Ramos (cell line): ENCODE measurements at regions not wholly inside any gene's neighbourhood (a gene's known extent, or its start where the extent isn't known, plus 50 kb on each side); places are given as distances from the start of the nearest gene placed in this dataset.

ENCODE experiments used
- in situ Hi-C: fragments of 300-500 bp; cut with MboI; formaldehyde crosslinking; loops from one replicate; pipeline ENCODE4 v1.14.3; 2022; ENCODE audit warnings: low sequenced_read_pairs; ENCODE audit not compliant: unreplicated experiment

DNA sequence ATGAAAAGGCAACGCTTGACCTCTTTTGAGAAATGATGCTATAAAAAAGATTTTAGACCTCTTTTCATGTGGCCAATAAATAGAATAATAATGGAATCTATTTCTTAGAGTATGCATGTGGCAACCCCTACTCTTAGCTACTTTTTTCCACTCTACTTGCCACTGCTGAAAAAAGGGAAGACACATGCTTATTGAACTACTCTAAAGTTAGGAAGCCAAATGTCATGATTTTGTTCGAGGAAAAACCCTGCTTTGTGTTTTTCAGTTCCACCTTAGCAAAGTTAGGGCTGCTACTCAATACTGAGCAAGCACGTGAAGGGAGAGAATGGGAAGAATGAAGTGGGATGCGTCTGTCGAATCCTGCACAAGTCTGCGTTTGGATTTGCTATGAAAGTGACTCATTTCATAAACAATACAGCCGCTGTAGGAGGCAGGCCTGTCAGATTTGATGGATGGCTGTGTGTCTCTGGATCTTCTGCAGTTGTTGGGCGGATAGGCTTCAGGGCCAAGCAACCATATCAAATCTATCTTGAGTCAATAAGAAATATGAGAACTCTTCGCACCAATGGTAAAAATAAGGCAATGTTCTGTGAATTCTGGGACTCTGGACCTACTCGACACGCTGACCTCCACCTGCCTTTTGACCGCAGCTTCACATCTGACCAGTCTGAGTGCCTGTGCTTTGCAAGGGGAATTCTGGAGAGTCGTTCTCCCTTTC lies 333.6 kb downstream of the PIK3R1 start:
- in situ Hi-C loops, result no loop called here

DNA sequence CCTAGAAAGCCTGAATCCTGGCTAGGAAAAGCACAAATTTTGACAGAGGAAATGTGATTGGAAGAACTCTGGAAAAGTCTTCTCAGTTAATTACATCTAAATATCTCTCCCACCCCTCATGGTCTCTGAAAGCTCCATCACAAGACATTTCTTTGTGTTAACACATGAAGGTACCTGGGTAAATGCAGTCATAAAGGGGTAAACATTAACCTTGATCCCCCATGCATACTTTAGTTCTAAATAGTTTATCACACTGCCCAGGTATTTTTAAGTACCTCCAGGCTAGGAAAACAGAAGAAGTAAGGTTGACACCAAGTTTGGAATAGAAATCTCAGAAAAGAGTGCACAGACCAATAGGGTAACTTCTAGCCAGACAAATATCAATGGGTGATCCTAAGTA lies 334.5 kb downstream of the PIK3R1 start:
- in situ Hi-C loops, result no loop called here

DNA sequence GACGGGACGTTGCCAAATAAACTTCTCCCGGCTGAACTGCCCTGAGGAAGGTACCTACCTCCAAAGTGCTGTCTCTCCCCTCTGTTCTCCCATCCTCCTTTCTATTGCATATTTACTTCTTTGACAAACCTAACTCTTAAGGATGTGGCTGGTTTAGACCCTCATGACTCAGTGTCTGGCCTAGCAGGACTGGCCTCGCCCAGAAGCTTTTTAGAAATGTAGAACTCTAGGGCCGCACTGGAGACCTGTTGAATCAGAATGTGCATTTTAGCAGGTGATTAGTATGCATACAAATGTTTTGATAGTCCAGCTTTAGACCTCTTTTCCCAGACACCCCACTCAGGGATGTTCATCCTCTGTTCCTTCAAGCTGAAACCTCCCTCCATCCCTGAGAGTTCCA lies 335.9 kb downstream of the PIK3R1 start:
- in situ Hi-C loops, result no loop called here

DNA sequence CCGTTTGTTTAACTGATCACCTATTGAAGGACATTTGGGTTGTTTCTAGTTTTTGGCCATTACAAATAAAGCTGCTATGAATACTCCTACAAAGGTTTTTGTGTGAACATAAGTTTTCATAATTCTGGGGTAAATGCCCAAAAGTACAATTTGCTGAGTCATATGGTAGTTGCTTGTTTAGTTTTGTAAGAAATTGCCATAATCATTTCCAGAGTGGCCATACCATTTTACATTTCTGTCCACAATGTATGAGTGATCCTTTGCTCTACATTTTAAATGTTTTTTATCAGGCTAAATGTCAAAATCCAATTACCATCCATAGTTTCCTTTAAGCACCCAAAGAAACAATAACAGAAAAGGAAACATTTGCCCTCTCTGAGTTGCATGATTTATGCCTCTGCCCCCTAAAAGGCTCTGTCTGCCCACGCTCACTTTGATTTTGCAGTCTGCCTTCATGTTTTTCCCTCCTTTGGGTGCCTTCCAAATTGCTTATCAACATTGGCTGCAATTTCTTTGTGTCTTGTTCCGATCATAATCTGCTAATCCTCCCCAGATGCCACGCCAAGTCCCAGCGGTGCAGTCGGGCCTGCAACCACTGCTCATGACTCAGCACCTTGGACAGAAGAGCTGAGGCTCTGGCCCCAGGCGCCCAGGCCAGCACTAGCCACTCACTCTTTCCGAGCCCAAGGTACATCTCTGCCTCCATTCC lies 339.2 kb downstream of the PIK3R1 start:
- in situ Hi-C loops, result no loop called here

DNA sequence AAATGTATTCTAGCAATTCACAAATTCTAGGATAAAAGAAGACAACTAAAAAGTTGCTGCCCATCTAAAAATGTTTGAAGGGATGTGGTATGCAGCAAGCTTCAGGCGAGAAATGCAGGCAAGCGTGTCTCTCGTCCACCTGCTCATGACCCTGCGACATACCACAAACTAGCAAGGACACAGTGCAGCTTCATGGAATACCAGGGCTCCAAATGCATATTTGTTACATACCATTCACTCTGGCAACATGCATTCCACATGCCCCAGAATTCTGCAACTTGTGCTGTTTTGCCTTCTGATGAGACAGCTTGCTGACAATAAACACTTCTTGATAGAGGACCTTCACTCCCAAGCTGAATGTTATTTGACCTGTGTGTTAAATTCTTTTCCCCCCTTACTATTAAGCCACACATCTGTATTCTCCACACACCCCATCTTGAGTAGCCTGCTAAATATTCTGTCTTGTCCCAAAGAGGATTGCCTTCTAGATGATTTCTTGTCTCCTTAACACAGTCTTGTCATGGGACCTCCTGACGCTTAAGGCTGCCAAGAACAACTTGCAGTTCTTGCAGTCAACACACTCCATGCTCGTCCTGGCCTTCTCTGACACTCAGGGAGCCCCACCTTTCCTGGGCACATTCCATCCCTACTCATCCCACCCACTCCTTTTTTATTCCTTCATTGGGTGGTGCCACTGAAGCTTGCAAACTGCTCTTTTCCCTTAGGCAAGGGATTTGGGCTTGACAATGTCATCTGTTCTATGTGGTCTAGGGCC lies 340.5 kb downstream of the PIK3R1 start:
- in situ Hi-C loops, result no loop called here

DNA sequence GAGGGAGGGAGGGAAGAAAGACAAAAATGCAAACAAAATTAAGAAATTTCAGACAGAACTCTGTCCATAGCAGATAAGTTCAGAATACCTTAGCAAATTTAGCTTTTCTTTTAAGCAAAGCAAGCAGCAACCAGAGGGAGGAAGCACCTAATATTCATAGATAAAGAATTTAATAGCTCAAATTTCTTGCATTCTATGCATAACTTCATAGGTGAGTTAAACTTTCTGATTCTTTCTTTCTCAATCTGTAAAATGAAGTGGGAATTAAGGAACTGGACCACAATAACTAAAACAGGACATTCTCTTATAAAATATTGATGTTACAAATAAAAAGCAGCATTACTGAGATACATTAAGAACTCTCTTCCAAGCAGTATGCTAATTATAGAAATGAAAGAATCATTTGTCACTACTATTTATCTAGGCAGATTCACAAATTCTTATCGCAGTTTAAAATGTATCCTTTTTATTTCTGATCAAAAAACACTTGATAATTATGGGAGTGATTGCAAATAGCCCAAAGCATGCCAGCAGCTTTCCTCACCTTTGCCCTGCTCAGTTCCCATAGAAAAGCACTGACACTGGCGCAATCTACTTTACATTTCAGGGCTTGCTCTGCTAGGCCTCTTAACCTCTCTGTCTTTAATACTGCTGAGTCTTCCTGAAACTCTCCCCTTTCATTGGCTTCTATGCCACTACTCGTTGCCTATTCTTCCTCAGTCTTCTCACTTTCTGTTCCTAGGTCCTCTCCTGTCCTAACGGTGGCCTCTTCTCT lies 341.8 kb downstream of the PIK3R1 start:
- in situ Hi-C loops, result no loop called here

DNA sequence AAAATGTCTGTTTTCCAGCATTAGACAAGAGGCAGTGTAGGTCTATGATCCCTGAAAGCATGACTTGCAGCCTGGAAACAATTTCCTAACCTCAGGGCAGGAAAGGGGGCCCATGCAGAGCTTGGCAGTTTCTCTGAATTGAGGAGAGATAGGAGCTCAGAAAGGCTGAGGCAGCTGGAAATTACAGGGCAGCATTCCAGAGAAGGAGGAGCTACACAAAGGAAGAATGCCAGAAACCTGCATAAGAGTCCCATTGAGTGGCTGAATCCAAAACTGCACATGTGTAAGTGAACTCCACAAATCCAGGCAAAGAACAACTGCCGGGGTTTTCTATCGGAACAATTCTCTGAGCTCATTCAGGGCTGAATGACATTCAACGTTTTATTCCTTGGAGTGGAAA lies 346.8 kb downstream of the PIK3R1 start:
- in situ Hi-C loops, result no loop called here

DNA sequence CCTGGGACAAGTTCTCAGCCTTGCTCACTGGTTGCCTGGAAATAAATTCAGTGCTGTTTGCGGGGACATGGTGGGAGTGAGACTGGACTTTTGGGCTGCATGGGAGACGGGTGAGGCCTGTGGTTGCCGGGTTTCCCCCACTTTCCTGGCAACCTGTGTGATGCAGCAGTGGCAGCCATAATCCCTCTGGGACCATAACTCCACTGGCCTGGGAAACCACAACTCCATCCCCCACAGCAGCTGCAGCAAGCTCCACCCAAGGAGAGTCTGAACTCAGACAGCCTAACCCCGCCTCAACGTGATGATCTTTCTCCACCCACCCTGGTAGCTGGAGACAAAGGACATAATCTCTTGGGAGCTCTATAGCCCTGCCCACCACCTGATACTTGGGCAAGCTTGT lies 349.9 kb downstream of the PIK3R1 start:
- in situ Hi-C loops, result no loop called here

DNA sequence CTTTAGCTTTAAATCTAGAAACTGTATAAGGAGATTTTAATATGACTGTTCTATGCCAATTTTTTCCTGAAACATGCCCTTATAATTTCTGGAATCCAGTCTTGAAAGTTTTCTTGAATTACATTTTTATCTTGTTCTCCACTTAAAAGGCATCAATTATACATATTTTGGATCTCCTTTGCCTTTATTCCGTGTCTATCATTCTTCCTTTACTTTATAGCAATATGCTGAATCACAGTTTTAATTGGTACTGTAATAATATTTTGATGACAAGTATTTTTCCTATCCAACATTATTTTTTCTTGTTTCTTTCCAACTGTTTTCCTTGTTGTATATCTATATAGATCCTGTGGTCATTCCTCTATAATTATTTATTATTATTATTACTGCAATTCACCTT lies 361.2 kb downstream of the PIK3R1 start:
- in situ Hi-C loops, result no loop called here

DNA sequence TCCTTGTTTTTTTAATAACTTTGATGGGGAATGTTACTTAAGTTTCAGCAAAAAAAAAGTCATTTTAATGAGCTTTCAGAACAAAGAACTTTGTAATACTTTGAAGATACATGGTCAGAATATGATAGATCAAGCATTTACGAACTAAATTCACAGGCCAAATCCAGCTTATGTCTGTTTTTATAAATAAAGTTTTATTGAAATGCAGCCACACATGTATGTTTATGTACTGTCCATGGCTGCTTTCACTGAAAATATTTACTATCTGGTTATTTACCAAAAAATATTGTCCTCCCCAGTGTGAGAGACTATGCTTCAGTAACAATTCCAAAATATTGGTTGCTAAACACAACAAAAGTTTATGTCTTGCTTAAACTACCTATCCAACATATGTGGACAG lies 366.7 kb downstream of the PIK3R1 start:
- in situ Hi-C loops, result no loop called here

DNA sequence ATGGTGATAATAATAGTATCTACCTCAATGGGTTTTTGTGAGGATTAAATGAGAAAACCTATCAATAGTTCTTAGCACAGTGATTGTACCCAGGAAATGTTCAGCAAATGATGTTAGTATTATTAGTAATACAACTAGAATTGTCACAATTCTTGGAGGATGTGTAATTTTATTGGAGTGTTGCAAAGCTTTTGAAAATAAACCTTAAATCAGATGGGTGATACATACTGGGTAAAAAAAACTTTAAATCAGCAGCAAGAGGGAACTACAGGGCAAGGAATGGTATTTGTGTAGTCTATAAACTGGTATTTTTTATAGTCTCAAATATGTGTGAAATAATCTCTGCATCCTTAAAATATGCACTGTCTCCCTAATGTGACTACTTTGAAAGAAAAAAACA lies 371.6 kb downstream of the PIK3R1 start:
- in situ Hi-C loops, result no loop called here

DNA sequence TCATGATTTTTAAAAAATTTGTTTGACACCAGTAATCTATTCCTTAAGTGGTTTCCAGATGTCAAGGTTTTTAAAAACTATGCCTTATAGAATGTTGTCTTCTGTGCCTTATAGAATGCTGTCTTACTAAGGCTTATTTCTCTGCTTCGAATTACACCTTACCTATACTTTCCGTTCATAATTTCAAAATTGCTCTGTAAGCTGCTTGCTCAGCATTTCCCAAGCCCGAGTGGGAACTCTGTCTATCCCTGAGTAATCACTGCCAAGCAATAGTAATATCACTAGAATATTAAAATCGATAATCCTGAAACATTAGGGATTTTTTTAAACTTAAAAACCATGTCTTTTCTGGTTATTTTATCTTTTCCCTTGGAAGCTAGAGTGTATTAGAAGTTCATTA lies 376.3 kb downstream of the PIK3R1 start:
- in situ Hi-C loops, result no loop called here

DNA sequence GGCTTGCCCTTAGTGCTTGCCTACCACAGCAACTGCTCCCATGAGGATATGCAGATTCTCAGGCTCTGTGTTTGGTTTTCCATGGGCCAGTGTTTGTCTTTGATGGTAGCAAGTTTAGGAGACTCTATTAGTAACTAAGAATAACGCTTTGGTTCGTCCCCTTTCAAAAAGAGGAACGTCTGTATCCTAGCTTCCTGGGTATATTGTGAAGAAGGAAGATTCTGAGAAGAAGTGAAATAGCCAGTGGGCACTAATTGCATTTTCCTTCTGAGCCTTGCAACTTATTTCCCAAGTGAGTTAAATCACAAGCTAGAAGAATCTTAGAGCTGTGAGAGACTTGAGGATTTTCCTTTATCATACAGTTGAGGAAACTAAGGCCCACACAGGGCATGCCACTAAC lies 376.8 kb downstream of the PIK3R1 start:
- in situ Hi-C loops, result no loop called here

DNA sequence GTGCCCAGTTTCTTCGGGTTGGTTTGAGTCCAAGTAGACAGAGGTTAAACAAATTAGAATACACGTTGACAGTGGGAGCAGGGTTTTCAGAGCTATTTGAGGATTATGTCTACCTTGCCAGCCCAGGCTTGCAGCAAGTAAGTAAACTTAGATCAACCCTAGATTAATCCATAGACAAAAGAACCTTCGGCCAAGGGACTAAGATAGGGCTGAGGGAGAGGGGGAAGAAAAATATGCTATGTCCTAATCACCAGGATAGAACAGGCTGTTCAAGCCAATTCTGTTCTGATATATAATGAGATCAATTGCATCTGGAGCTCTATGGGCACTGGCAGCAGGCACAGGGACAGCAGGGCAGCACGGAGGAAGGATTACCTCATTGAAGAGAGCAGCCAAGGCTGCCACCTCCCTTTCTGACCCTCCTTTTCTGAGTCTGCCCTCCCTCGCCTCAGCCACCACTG lies 377.7 kb downstream of the PIK3R1 start:
- in situ Hi-C loops, result no loop called here

DNA sequence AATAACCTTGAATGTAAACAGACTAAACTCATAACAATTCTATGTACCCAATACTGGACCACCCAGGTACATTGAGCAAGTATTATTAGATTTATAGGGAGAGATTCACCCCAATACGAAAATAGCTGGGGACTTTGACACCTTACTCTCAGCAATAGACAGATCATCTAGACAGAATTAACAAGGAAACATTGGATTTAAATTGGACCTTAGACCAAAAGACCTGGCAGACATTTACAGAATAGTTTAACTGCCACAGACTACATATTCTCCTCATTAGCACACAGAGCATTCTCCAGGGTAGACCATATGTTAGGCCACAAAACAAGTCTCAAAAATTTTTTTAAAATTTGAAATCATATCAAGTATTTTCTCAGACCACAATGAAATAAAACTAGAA lies 397.4 kb downstream of the PIK3R1 start:
- in situ Hi-C loops, result no loop called here

DNA sequence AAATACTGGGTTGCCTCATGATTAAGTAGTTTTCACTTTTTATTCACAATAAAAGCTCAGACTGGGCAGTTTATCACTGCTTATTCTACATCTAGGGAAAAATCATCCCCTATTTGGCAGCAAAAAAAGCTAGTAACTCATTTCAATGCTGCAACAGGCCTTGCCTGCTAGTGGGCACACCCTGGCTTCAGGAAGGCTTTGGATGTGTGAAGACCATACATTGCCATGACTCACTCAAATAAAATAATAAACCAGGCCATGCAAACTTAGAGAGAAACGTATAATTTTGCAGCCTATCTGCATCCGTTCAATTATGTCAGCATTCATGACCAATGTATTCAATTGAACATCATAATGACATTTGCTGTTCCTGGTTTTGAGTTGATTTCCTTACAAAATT lies 402.9 kb downstream of the PIK3R1 start:
- in situ Hi-C loops, result no loop called here

DNA sequence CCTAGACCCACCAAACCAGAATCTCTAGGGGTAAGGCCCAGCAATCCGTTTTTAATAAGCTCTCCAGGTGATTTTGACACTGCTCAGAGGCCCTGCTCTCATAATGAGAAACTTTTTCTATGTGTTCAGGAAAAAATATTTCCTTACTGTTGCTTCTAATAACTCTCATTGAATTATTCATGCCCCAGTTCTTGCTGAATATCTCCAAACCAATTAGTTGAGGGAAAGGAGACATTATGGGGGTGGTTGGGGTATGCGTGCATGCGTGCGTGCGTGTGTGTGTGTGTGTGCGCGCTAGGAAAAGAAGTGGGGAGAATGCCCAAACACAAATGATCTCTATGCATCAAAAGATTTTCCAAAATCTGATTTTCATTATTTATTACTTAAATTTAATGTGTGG lies 411.4 kb downstream of the PIK3R1 start:
- in situ Hi-C loops, result no loop called here

DNA sequence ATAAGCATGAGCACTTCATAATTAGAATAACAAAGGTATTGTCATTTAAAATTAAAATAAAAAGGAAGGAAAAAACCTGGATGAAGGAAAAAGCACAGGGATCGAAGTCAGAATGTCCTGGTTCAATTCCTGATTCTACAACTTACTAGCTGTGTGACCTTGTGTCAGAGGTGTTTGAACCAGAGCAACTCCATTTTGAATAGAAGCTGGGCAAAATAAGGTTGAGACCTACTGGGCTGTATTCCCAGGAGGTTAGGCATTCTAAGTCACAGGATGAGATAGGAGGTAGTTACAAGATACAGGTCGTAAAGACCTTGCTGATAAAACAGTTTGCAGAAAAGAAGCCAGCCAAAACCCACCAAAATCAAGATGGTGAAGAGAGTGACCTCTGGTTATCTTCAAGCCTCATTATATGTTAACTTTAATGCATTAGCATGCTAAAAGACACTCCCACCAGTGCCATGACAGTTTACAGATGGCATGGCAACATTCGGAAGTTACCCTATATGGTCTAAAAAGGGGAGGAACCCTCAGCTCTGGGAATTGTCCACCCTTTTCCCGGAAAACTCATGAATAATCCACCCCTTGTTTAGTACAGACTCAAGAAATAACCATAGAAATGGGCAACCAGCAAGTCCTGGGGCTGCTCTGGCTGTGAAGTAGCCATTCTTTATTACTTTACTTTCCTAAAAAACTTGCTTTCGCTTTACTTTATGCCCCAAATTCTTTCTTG lies 412.7 kb downstream of the PIK3R1 start:
- in situ Hi-C loops, result no loop called here

DNA sequence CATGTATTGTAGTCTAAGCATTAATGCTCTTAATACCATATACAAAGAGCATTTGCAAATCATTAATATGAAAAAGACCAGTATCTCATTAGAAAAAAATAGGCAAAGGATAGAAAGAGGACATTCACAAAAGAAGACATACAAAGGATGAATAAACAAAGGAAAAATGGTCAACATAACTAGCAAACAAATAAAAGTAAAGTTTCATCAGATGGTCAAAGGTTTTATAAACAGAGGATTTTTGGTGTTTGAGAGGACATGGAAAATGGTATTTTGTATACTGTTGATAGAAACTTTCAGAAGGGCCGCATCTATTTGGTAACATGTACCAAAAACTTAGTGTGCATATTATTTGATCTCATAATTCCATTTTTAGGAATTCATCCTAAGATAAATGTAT lies 414.8 kb downstream of the PIK3R1 start:
- in situ Hi-C loops, result no loop called here

DNA sequence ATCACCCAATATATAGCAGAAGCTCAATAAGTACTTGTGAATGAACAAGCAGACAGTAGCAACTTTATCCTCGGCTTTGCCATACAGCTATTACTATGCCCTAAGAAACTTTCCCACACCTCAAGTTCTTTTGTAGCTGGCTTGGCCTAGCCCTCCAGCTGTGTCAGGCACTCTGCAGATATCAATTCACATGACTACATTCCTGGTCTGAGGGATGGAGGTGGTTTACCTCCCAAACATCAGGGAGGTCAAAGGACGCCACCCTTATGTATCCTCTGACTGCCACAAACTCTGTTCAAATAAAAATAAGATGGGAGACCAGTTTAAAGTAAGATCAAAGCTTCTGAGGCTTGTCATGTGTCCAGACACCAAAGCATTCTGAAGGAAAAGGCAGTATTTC lies 416.3 kb downstream of the PIK3R1 start:
- in situ Hi-C loops, result no loop called here
